Gastroesophageal sphincter (tissue), 4 donors: ENCODE measurements at regions not wholly inside any gene's neighbourhood (a gene's known extent, or its start where the extent isn't known, plus 50 kb on each side); places are given as distances from the start of the nearest gene placed in this dataset.
A peak's percentile ranks its signal among the peaks of the same experiment; 100 is the strongest.
"Not testable (repeated sequence)": the region's sequence is repeated elsewhere in the genome, so short reads cannot be mapped to it uniquely, and the experiment has no call there.

Experiments
- ATAC-seq: fragments of 150-250 bp; one replicate; pipeline ENCODE4 v1.9.1; 2016; ENCODE audit warnings: mild to moderate bottlenecking, moderate library complexity
- H3K27ac ChIP-seq, 4 donors: fragments of 200-600 bp; sonication (generic) in 3 of 4; 1 replicate in 3 of 4; 2 replicates in 1 of 4; pipeline ENCODE4 v1.5.1; 2016 to 2019
- H3K27me3 ChIP-seq: fragments of 200-600 bp; sonication (generic); one replicate; pipeline ENCODE4 v1.5.1; 2019
- H3K36me3 ChIP-seq, 2 donors: fragments of 200-600 bp; sonication (generic); one replicate each; pipeline ENCODE4 v1.5.1; 2019; ENCODE audit warnings: control low read depth in 1 of 2
- H3K4me1 ChIP-seq, 3 donors: fragments of 200-600 bp; sonication (generic); 1 replicate in 2 of 3; 2 replicates in 1 of 3; pipeline ENCODE4 v1.5.1; 2016 to 2019; ENCODE audit warnings: control low read depth in 2 of 3
- H3K4me3 ChIP-seq, 2 donors: fragments of 200-600 bp; sonication (generic); one replicate each; pipeline ENCODE4 v1.5.1; 2019; ENCODE audit warnings: mild to moderate bottlenecking in 1 of 2, moderate library complexity in 1 of 2
- H3K9me3 ChIP-seq, 3 donors: fragments of 200-600 bp; sonication (generic); one replicate each; pipeline ENCODE4 v1.5.1; 2017 to 2019; ENCODE audit warnings: control low read depth in 2 of 3
- WGBS, 2 donors: methylation state at CpG; one replicate each; pipeline ENCODE4 v1.1.5; 2018; ENCODE audit warnings: low coverage in 1 of 2; 5-methylcytosine and 5-hydroxymethylcytosine counted together
- TF ChIP-seq, protein P1 (sequence below), 4 experiments: fragments of 200-600 bp in 2 of 4; fragments of 450-650 bp in 2 of 4; sonication (generic) in 1 of 4; IDR thresholded peaks; one replicate each; pipeline ENCODE4 v1.5.1; 2017 to 2019; ENCODE audit warnings: antibody characterized with exemption in 4 of 4, mild to moderate bottlenecking in 2 of 4, moderate library complexity in 2 of 4

DNA sequence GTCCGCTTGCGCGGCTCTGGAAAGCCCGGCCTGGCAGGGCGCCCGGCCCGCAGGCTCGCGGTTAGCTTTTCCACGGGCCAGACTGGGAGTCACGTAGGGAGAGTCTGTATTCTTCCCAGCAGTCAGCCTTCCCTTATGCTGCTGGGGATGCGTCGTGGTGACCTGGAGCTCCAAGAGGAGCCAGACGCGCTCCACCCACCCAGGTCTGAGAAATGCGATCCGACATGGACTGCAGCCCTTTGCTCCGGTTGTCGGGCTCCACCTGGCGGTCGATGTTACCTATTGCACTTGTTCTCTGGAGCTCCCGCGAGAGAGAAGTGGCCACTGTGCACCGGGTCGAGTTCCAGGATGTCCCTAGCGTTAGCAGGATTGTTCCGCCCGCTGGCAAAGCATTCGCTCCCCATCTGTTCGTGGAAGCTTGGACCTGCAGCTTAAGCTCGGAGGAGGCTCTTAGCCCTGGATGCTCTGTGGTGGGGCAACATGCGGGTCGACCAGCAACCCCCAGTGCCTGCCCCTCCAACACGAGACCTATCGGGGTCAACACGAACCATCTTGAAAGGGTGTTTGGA lies 367.4 kb downstream of the SPATA31A6 start:
- not testable (repeated sequence) for H3K27ac ChIP-seq, H3K4me1 ChIP-seq, H3K36me3 ChIP-seq, H3K27me3 ChIP-seq, H3K9me3 ChIP-seq
- TF ChIP-seq, protein P1, sequence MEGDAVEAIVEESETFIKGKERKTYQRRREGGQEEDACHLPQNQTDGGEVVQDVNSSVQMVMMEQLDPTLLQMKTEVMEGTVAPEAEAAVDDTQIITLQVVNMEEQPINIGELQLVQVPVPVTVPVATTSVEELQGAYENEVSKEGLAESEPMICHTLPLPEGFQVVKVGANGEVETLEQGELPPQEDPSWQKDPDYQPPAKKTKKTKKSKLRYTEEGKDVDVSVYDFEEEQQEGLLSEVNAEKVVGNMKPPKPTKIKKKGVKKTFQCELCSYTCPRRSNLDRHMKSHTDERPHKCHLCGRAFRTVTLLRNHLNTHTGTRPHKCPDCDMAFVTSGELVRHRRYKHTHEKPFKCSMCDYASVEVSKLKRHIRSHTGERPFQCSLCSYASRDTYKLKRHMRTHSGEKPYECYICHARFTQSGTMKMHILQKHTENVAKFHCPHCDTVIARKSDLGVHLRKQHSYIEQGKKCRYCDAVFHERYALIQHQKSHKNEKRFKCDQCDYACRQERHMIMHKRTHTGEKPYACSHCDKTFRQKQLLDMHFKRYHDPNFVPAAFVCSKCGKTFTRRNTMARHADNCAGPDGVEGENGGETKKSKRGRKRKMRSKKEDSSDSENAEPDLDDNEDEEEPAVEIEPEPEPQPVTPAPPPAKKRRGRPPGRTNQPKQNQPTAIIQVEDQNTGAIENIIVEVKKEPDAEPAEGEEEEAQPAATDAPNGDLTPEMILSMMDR (IDR thresholded peaks at IDR 0.05), result peak in 1 of 4 experiments; percentile 57
- WGBS, 2 donors, result no CpG with 5 or more reads among the region's 36 CpGs
- peak; percentile 65 for ATAC-seq
- peak overlapping the region in 1 of 2 donors; percentile 30 for H3K4me3 ChIP-seq

DNA sequence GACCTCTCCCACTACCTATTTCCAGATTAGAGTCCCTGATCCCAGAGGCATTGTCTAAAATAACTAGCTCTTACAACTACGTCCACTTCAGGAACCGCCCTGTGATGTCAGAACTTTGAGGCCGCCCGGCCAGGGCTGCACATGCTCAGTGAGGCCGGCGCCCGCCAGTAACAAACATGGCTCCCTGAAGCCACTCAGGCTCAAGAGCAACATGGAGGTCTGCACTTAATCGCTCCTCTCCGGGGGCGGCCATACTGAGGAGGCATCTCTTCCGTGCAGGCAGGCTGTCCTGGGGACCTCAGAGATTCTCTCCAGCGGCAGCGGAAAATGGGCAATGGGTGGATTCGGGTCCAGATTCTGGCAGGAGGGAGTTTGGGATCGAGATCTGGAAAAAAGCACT lies 385.1 kb downstream of the SPATA31A6 start:
- not testable (repeated sequence) for H3K27me3 ChIP-seq, H3K36me3 ChIP-seq, H3K4me1 ChIP-seq, ATAC-seq, H3K4me3 ChIP-seq, H3K27ac ChIP-seq, H3K9me3 ChIP-seq
- WGBS, 2 donors, result no CpG with 5 or more reads among the region's 15 CpGs

DNA sequence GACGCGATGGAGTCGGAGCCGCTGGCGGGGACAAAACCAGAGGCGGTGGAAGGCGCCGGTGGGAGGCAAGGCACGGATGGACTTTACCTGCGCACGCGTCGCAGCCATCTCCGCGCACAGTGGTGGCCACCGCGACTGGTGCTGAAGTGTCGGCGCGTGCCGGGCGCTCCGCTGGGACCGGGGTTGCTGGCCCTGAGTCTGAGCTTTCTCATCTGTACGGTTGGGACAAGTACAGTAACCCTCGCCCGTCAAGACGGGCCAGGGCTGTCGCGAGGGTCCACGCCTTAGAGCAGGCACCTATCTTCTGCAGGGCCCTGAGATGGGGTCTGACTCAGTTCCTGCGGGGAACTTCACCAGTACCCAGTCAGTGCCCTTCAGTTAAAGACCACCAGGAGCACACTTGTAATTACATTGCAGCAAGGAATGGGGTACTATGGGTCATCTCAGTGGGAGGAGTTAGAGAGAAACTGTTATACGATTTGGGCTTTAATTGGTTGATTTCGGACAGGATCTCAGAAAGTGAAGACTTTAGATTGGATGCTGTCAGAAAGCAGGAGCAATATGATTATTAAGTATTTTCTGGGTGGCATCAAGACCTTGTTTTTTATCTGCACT lies 385.6 kb downstream of the SPATA31A6 start:
- no CpG with 5 or more reads among the region's 34 CpGs for WGBS, 2 donors
- peak overlapping the region; percentile 23 to 38 for H3K4me3 ChIP-seq
- not testable (repeated sequence) for H3K36me3 ChIP-seq, H3K9me3 ChIP-seq, H3K4me1 ChIP-seq, H3K27ac ChIP-seq, ATAC-seq, H3K27me3 ChIP-seq

DNA sequence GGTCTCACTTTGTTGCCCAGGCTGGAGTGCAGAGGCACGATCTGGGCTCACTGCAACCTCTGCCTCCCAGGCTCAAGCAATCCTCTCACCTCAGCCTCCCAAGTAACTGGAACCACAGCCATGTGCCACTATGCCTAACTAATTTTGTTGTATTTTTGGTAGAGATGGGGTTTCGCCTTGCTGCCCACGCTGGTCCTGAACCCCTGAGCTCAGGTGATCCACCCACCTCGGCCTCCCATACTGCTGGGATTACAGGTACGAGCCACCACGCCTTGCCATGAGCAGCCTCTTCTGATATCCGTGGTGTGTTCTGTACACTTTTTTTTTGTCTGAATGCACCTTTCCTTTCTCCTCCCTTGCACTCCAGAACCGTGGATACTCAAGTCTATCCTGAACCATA lies 394.4 kb downstream of the SPATA31A6 start:
- H3K4me3 ChIP-seq, H3K36me3 ChIP-seq, ATAC-seq, H3K9me3 ChIP-seq, H3K27me3 ChIP-seq, H3K4me1 ChIP-seq, H3K27ac ChIP-seq: not testable (repeated sequence)
- WGBS, 2 donors, result 61% methylated on average over 5 of the region's 8 CpGs; no CpG with 5 or more reads in 1 of the 2 donors
